Epithelial cell of esophagus (primary cell): ENCODE measurements at regions not wholly inside any gene's neighbourhood (a gene's known extent, or its start where the extent isn't known, plus 50 kb on each side); places are given as distances from the start of the nearest gene placed in this dataset.

Source experiments
- DNase-seq: peaks from one replicate; pipeline ENCODE4 v3.0.0; 2010; ENCODE audit warnings: low read depth
- H3K4me3 ChIP-seq: 2 replicates; pipeline ENCODE4 v1.5.1; 2011; ENCODE audit warnings: mild to moderate bottlenecking, low read length, control low read depth
- TF ChIP-seq, protein P1 (sequence below): IDR thresholded peaks from 2 replicates; pipeline ENCODE4 v1.5.1; 2011; ENCODE audit warnings: low read depth, mild to moderate bottlenecking, low read length, control low read depth, inconsistent platforms; ENCODE audit not compliant: insufficient read depth; ENCODE audit errors: missing control alignments

GRCh38 chr3:3516996-3517395 is 282.2 kb upstream of the LRRN1 start:
- no peak for DNase-seq
- TF ChIP-seq, protein P1, sequence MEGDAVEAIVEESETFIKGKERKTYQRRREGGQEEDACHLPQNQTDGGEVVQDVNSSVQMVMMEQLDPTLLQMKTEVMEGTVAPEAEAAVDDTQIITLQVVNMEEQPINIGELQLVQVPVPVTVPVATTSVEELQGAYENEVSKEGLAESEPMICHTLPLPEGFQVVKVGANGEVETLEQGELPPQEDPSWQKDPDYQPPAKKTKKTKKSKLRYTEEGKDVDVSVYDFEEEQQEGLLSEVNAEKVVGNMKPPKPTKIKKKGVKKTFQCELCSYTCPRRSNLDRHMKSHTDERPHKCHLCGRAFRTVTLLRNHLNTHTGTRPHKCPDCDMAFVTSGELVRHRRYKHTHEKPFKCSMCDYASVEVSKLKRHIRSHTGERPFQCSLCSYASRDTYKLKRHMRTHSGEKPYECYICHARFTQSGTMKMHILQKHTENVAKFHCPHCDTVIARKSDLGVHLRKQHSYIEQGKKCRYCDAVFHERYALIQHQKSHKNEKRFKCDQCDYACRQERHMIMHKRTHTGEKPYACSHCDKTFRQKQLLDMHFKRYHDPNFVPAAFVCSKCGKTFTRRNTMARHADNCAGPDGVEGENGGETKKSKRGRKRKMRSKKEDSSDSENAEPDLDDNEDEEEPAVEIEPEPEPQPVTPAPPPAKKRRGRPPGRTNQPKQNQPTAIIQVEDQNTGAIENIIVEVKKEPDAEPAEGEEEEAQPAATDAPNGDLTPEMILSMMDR, result no peak
- H3K4me3 ChIP-seq, result no peak overlapping the region

DNA sequence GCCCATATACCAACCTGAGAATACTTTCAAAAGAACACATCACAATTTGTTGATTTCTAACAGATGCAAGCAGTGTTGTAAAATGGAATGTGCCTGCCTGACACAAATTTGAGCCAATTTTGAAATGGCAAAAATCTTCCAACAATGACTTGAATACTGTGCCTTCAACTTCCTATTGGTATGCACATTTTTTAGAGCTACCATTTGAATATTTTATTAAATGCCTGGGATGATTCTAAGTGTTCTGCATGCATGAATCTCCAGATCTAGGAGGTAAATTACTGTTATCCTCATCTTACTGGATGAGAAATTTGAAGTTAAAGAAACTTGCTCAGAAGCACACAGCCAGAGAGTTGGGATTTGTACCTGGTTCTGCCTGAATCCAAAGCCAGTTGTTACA is 282.8 kb upstream of the LRRN1 start:
- no peak overlapping the region for H3K4me3 ChIP-seq
- TF ChIP-seq, protein P1, result no peak
- DNase-seq, result no peak

DNA sequence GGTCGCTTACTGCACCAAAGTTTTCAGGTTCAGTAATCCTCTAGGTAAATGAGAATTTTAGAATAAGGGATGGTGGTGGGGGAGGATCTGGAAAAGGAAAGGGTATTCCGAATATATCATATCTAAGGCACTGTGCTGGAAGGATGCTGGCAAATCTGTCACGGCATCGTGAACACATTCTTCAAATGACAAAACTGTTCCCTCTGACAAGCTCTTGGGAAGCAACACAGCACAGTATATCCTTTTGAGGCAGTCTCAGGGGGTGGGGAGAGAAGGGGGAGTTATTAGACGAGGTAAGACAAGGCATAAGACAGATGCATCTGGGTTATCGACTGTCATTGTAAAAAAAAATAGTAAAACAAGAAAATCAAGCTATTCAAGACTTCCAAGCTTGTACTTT is 289.6 kb upstream of the LRRN1 start:
- DNase-seq, result no peak
- TF ChIP-seq, protein P1, result no peak
- H3K4me3 ChIP-seq, result no peak overlapping the region

GRCh38 chr3:3504686-3505085 is 294.5 kb upstream of the LRRN1 start:
- TF ChIP-seq, protein P1, result no peak
- no peak overlapping the region for H3K4me3 ChIP-seq
- DNase-seq, result no peak

DNA sequence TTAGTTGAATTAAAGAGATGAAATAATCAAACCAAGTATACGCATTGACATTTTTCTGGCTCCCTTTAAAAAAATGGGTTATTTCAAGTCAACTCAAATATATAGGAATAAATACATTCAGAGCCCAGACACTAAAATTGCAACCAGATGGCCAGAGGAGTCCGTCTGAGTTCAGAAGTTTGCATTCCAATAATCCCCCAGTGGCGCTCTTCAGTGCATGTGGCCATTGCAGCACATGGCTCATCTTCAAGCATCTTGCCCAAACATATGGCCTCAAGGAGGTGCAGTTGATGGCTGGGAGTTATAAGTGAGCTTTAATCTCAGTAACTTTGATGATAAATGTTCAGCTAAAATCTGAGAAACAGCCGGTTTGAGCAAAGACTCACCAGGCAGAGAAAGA is 295.8 kb upstream of the LRRN1 start:
- TF ChIP-seq, protein P1, result no peak
- no peak for DNase-seq
- no peak overlapping the region for H3K4me3 ChIP-seq

DNA sequence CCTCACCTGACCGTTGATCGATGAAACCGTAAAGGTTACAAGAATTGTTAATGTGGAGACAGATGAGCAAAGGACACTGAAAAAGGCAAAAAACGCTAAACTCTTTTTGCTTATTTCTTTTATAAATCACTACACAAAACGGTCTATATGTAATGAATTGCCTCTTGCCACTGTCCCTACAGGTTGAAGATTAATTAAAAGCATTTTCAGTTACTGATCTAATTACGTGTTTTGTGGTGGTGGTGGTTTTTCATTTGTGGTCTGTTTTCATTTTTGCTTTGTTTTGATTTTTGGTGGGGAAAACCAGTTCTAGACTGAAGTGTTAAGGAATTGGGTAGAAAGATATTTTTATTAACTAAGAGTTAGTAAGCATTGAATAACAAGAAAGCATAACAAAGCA is 299.2 kb upstream of the LRRN1 start:
- no peak for DNase-seq
- no peak overlapping the region for H3K4me3 ChIP-seq
- TF ChIP-seq, protein P1, result no peak

DNA sequence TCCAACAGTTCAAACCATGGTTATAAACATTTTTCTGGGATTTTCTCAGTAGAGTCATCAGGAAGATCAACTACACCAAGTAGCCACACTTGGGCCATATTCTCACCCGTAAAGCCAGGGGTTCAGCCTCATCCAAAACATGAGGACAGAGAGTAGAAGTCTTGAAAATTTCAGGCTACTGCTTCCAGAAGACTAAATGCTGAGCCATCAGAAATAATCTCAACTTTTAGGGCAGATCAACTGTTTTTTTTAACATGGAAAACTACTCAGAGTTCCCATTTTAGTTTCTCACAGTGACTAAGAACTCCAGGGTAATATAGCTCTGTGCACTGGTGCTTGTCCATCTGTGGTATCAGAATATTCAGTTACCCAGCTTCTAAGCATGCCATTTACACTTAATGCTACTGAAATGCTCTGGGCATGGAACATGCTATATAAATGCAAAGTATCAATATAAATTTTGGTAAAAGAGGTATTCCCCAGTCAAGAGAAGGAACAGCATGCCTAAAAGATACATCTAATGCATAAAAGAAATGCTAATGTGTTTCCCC is 300.1 kb upstream of the LRRN1 start:
- DNase-seq, result no peak
- TF ChIP-seq, protein P1, result no peak
- no peak overlapping the region for H3K4me3 ChIP-seq
